ENCODE measurements at regions not wholly inside any gene's neighbourhood (a gene's known extent, or its start where the extent isn't known, plus 50 kb on each side); places are given as distances from the start of the nearest gene placed in this dataset.
"Not testable (repeated sequence)": the region's sequence is repeated elsewhere in the genome, so short reads cannot be mapped to it uniquely, and the experiment has no call there.

- no peak for TF ChIP-seq ZNF274 (IDR thresholded peaks at IDR 0.05; ENCODE audit: low read depth, low read length)
- peak overlapping the region; percentile 61 for H3K4me3 ChIP-seq (ENCODE audit: low read length)
Observed at GRCh38 chr20:53828682-53829254, 235.1 kb upstream of the ZNF217 start.

GRCh38 chr20:53828088-53828681 lies 234.5 kb upstream of the ZNF217 start:
- no peak overlapping the region for H3K4me3 ChIP-seq (ENCODE audit: low read length)
- no peak for TF ChIP-seq ZNF274 (IDR thresholded peaks at IDR 0.05; ENCODE audit: low read depth, low read length)

GRCh38 chr20:53827292-53828087 lies 233.9 kb upstream of the ZNF217 start:
- H3K4me3 ChIP-seq (ENCODE audit: low read length), result no peak overlapping the region
- no peak for TF ChIP-seq ZNF274 (IDR thresholded peaks at IDR 0.05; ENCODE audit: low read depth, low read length)

- TF ChIP-seq ZNF274 (IDR thresholded peaks at IDR 0.05; ENCODE audit: low read depth, low read length), result no peak
- no peak overlapping the region for H3K4me3 ChIP-seq (ENCODE audit: low read length)
Observed at GRCh38 chr20:53826597-53827291, 233.1 kb upstream of the ZNF217 start.

GRCh38 chr20:53826090-53826489 lies 232.5 kb upstream of the ZNF217 start:
- TF ChIP-seq ZNF274 (IDR thresholded peaks at IDR 0.05; ENCODE audit: low read depth, low read length), result no peak
- H3K4me3 ChIP-seq (ENCODE audit: low read length), result no peak overlapping the region

- no peak overlapping the region for H3K4me3 ChIP-seq (ENCODE audit: low read length)
- TF ChIP-seq ZNF274 (IDR thresholded peaks at IDR 0.05; ENCODE audit: low read depth, low read length), result no peak
Observed at GRCh38 chr20:53825282-53825681, 231.6 kb upstream of the ZNF217 start.

- TF ChIP-seq ZNF274 (IDR thresholded peaks at IDR 0.05; ENCODE audit: low read depth, low read length), result no peak
Observed at GRCh38 chr20:53824779-53825178, 231.1 kb upstream of the ZNF217 start.

GRCh38 chr20:53823121-53823764 lies 229.6 kb upstream of the ZNF217 start:
- no peak overlapping the region for H3K4me3 ChIP-seq (ENCODE audit: low read length)
- TF ChIP-seq ZNF274 (IDR thresholded peaks at IDR 0.05; ENCODE audit: low read depth, low read length), result no peak

More at GRCh38 chr20:53824779-53825178, 231.1 kb upstream of the ZNF217 start:
- no peak overlapping the region for H3K4me3 ChIP-seq (ENCODE audit: low read length)

GRCh38 chr20:53822534-53822933 lies 228.9 kb upstream of the ZNF217 start:
- TF ChIP-seq ZNF274 (IDR thresholded peaks at IDR 0.05; ENCODE audit: low read depth, low read length), result no peak
- H3K4me3 ChIP-seq (ENCODE audit: low read length), result no peak overlapping the region

- no peak for TF ChIP-seq ZNF274 (IDR thresholded peaks at IDR 0.05; ENCODE audit: low read depth, low read length)
- H3K4me3 ChIP-seq (ENCODE audit: low read length), result no peak overlapping the region
Observed at GRCh38 chr20:53819973-53820451, 226.4 kb upstream of the ZNF217 start.

- TF ChIP-seq ZNF274 (IDR thresholded peaks at IDR 0.05; ENCODE audit: low read depth, low read length), result no peak
- no peak overlapping the region for H3K4me3 ChIP-seq (ENCODE audit: low read length)
Observed at GRCh38 chr20:53818457-53819177, 225.0 kb upstream of the ZNF217 start.

- not testable (repeated sequence) for H3K4me3 ChIP-seq (ENCODE audit: low read length)
Observed at GRCh38 chr20:53817513-53817912, 223.9 kb upstream of the ZNF217 start.

GRCh38 chr20:53816872-53817398 lies 223.3 kb upstream of the ZNF217 start:
- no peak overlapping the region for H3K4me3 ChIP-seq (ENCODE audit: low read length)
- TF ChIP-seq ZNF274 (IDR thresholded peaks at IDR 0.05; ENCODE audit: low read depth, low read length), result no peak
